ENCODE measurements at regions not wholly inside any gene's neighbourhood (a gene's known extent, or its start where the extent isn't known, plus 50 kb on each side); places are given as distances from the start of the nearest gene placed in this dataset.
A peak's percentile ranks its signal among the peaks of the same experiment; 100 is the strongest.

- peak in 8 of 58 donors; percentile 0 to 14 (median 3) for DNase-seq
These were observed 60.4 kb downstream of the FOXI2 start for GRCh38 chr10:127797339-127797738.

DNA sequence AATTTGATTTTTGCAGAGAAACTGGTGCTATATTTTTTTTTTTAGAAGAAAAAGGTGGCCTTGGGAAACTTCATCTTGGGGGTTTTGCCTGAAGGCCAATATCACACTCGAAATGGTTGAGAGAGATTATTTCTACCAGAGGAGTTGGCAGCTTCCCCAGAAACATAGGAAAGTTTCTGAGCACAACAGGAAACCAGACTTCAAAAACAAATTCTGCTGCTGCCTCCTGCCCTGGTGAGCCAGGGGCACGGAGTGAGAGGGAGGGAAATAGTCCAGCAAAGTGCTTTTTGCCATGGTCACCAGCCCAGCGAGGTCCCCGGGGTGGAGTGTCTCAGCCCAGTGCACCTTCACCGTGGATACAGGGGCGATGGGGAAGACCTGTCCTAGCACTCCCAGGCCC is 61.1 kb downstream of the FOXI2 start:
- DNase-seq, result no peak

GRCh38 chr10:127801302-127801701 is 64.3 kb downstream of the FOXI2 start:
- no peak for DNase-seq

DNA sequence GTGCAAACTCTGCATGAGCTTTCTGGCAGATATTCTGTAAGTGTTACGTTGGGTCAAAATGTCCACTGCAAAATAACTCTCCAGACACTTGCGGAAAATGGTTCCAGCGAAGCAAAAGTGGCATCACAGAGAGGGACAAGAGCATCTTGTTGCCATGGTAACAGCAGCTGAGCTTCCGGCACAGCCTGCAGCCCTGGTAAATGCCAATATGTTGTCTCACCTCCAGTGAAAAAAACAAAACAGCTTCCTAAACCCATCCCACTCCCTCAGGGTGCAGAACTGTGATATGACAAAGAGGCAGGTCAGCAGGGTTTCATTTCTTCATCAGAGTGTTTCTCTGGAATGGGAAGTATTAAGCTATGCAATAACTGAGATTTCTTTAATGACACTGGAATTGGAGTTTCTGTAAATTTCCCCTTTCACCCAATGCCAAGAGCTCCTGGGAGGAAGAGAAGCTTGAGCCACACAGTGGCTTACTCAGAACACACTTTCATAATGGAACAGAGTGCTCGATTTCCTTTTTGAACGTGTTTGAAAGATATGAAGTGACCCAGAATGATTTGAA is 65.6 kb downstream of the FOXI2 start:
- DNase-seq, result peak in 5 of 58 donors; percentile 1 to 10 (median 6)

DNA sequence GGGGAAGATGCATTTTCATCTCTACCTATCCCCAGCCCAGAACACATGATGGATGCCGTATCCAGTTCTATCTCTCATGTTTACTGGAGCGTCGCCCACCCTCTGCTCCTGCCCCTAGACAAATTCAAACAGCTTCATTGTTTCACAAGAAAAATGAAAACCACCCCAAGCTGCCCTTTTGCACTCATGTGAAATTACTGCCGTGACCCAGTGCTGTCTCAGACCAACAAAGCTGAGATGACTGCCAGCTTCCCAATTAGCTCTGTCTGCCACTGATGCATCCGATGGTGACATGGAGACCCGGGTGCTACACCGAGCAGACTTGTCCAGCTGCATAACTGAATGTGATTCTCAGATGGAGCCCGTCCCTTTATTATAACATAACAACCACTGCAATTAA is 67.7 kb downstream of the FOXI2 start:
- no peak for DNase-seq

DNA sequence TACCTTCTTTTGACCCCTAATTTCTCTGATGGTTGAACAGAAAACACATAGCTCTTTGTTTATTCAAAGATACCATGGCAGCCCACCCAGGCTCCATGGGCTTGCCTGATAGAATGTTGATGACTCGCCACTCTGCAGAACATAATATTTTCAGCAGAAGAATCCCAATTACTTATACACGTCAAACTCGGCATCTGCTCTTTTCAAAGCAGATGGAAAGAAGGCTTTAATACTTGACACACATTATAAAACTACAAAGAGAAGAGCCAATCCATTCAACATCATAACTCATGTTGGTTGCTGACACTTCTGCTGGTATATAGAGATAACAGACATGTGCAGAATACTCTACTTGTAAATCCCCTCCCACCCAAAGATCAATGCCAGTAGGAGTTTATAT is 69.0 kb downstream of the FOXI2 start:
- DNase-seq, result no peak

- no peak for DNase-seq
These were observed 75.1 kb downstream of the FOXI2 start for GRCh38 chr10:127812041-127812440.

- DNase-seq, result peak in 1 of 58 donors; percentile 3
These were observed 76.3 kb downstream of the FOXI2 start for GRCh38 chr10:127813290-127813689.

DNA sequence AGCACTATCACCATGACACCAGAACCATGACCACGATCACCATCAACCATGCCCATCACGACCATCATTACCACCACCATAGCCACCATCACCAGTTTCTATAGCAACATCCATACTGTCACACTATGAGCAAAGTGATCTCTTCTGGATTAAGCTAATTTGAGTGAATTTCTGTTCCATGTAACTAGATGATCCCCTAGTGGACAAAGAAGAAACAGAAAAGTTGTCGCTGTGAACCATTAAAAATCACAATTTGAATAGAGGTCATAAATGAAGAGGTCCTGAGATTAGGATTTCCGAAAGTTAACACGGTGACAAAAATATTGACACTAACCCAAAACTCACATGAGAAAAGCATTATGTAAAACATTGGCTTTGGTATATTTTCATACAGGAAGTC is 77.6 kb downstream of the CLRN3 start:
- no peak for DNase-seq

DNA sequence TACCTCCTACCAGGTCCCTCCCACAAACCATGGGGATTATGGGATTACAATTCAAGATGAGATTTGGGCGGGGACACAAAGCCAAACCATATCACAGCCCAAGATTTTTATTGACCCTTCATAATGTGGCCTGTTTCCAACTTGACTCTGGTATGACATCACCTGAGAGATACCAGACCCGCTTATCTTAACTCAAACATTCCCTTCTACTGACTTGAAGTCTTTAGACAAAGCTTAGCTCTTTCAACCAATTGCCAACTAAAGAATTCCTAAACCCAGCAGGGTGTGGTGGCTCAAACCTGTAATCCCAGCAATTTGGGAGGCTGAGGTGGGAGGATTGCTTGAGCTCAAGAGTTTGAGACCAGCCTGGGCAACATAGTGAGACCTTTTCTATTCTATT is 67.9 kb downstream of the CLRN3 start:
- DNase-seq, result no peak

DNA sequence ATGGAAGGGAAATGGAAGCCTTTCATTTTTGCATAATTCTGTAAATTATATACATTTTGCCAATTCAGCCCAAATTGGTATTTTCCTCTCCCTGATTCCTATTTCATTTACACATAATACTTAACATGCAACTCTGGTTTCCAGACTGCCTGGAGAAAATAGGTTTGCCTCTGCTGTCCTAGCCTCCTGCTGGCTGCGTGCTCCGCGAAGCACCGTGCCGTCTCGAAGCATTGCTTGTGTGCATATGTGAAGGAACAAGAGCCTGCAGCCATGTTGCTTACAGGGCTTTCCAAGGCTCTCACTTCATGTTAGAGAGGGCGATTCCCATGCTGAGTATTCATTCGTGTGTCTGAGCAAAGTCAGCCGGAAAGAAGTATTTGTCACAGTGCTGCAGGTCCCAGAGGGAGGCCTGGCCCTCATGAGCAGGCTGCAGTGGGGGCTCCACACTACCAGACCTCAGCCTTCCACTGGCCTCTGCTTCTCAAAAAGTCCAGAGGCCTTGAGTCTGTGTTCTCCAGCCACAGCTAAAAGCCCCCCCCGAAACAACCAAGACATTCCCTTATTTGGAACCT is 66.5 kb downstream of the CLRN3 start:
- DNase-seq, result no peak

DNA sequence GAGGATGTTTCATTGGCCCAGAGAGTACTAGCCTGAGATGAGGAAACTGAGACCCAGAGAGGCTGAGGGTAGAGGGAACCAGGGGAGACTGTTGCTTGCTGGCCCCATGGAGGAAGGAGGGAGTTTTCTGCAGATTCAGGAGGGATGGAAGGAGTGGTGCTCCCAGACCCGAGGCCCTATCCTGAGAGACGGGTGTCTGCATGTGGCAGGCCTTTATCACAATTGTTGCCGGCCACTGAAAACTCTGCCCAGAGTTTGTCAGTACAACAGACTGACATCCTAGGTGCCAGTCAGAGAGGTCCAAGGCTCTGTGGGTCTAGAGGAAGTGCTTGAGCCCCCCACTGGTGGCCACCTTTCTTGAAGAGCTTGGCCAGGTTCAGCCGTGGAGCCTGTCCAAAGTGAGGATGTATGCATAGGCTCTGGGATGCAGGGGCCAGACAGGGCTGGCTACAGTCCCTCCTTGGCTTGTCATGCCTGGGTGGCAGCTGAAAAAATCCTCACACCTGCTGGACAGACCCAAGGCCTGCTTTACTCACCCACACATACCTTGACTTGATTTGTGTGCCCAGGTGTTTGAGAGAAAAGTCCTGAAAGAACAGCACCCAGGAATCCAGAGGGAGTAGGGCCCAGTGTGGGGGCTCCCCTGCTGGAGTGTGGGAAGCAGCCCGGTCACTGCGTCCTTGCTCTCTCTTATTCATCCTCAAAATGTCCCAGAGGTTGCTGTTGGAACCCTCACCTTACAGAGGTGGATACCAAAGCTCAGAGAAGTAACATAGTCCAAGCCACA is 65.2 kb downstream of the CLRN3 start:
- no peak for DNase-seq
